K562 (cell line): ENCODE measurements at regions not wholly inside any gene's neighbourhood (a gene's known extent, or its start where the extent isn't known, plus 50 kb on each side); places are given as distances from the start of the nearest gene placed in this dataset.

Experiments used
- ATAC-seq: fragments of 200-7000 bp; cut with Tn5 transposase; 3 replicates; pipeline ENCODE4 v1.9.1; 2020; ENCODE audit warnings: moderate library complexity
- BruUV-seq: library from RNA; stranded (reverse); fragments of 400-500 nt; replicated peaks from 2 replicates; lab custom pipeline; 2021; lab: Mats Ljungman, UMichigan
- CTCF ChIA-PET: fragments of 300-600 bp; formaldehyde crosslinking; extraction: SDS; loops from one replicate; lab custom pipeline; 2021; ENCODE audit warnings: low intra/inter-chr PET ratio; lab: Yijun Ruan, JAX
- POLR2A ChIA-PET: fragments of 300-600, 350-650 bp; sonication (Branson Sonifier 250); formaldehyde crosslinking; extraction: SDS; loops from one replicate; lab custom pipeline; 2021; ENCODE audit warnings: antibody characterized with exemption, inconsistent platforms; lab: Yijun Ruan, JAX
- DNase-seq, 4 experiments: peaks; one replicate each; pipeline versions ENCODE4 v3.0.0 to v3.0.0-alpha.2; 2011 to 2018; ENCODE audit warnings: low spot score in 3 of 4, mixed read lengths in 3 of 4; ENCODE audit errors: extremely low read depth in 1 of 4
- FAIRE-seq: peaks from 2 replicates; lab custom pipeline; 2011; peaks lifted over from hg19 to GRCh38; lab: Jason Lieb, UNC
- H2AFZ ChIP-seq: 2 replicates; pipeline ENCODE4 v1.6.0; 2011; ENCODE audit warnings: low read depth, low read length, control low read depth, inconsistent platforms
- H3K27ac ChIP-seq: fragments of 200-600 bp; 3 replicates; pipeline ENCODE4 v1.8.0; 2011; ENCODE audit warnings: low read depth, mild to moderate bottlenecking, control low read depth, inconsistent platforms, low read length, moderate library complexity, mixed read lengths; ENCODE audit errors: extremely low read depth
- H3K27me3 ChIP-seq, 2 experiments: fragments of 300-600 bp in 1 of 2; 2 replicates in 1 of 2; 3 replicates in 1 of 2; pipeline versions ENCODE4 v1.6.0 to v1.8.0; 2011; ENCODE audit warnings: inconsistent platforms in 2 of 2, low read length in 2 of 2, mild to moderate bottlenecking in 1 of 2, mixed read lengths in 1 of 2, moderate library complexity in 1 of 2; ENCODE audit not compliant: control insufficient read depth in 2 of 2, insufficient read depth in 2 of 2
- H3K36me3 ChIP-seq: fragments of 300-600 bp; 3 replicates; pipeline ENCODE4 v1.8.0; 2011; ENCODE audit warnings: mild to moderate bottlenecking, low read length, inconsistent platforms; ENCODE audit not compliant: control insufficient read depth, insufficient read depth
- H3K4me1 ChIP-seq, 2 experiments: fragments of 200-600 bp in 1 of 2; replicated peaks in 1 of 2; 2 replicates in 1 of 2; 3 replicates in 1 of 2; pipeline versions ENCODE4 v1.5.1 to v1.8.0; 2011; ENCODE audit warnings: inconsistent platforms in 2 of 2, low read length in 2 of 2, mild to moderate bottlenecking in 1 of 2, mixed read lengths in 1 of 2, moderate library complexity in 1 of 2; ENCODE audit not compliant: control insufficient read depth in 2 of 2, insufficient read depth in 2 of 2
- H3K4me2 ChIP-seq: 2 replicates; pipeline ENCODE4 v1.6.1; 2011; ENCODE audit warnings: low read length, control low read depth, inconsistent platforms, mixed read lengths; ENCODE audit not compliant: insufficient read depth
- H3K4me3 ChIP-seq: fragments of 200-600 bp; sonication (generic), shearing (Covaris generic); 2 replicates; pipeline ENCODE4 v1.5.1; 2016; ENCODE audit warnings: control low read depth, inconsistent platforms
- H3K79me2 ChIP-seq: fragments of 200-600 bp; 3 replicates; pipeline ENCODE4 v1.8.0; 2011; ENCODE audit warnings: low read length, inconsistent platforms; ENCODE audit not compliant: control insufficient read depth, insufficient read depth
- H3K9ac ChIP-seq, 2 experiments: 2 replicates each; pipeline versions ENCODE4 v1.6.0 to v1.6.1; 2011; ENCODE audit warnings: low read depth in 2 of 2, low read length in 2 of 2, control low read depth in 1 of 2, inconsistent platforms in 1 of 2, mild to moderate bottlenecking in 1 of 2, mixed read lengths in 1 of 2; ENCODE audit not compliant: insufficient read depth in 1 of 2
- H3K9me1 ChIP-seq: one replicate; pipeline ENCODE4 v1.6.0; 2011; ENCODE audit warnings: inconsistent platforms, mild to moderate bottlenecking, low read length, moderate library complexity; ENCODE audit not compliant: control insufficient read depth, insufficient read depth
- H3K9me3 ChIP-seq: replicated peaks from 2 replicates; pipeline ENCODE4 v1.5.1; 2011; ENCODE audit warnings: low read depth, low read length, inconsistent platforms; ENCODE audit not compliant: control insufficient read depth, insufficient read depth
- H4K20me1 ChIP-seq: replicated peaks from 2 replicates; pipeline ENCODE4 v1.6.1; 2011; ENCODE audit warnings: low read length, inconsistent platforms, mixed read lengths; ENCODE audit not compliant: control insufficient read depth, insufficient read depth
- ETV1 ChIP-seq: fragments of 450-650 bp; conservative IDR thresholded peaks from 2 replicates; pipeline ENCODE4 v1.6.1; 2016; ENCODE audit warnings: missing genetic modification characterization, control low read depth, low read depth, missing compliant biosample characterization
- HNRNPH1 ChIP-seq: fragments of 200-400 bp; formaldehyde crosslinking; optimal IDR thresholded peaks from 2 replicates; pipeline ENCODE3; 2017; ENCODE audit warnings: low read depth, mild to moderate bottlenecking, low read length, moderate library complexity
- JUND ChIP-seq, 2 experiments: IDR thresholded peaks; 2 replicates in 1 of 2; 3 replicates in 1 of 2; pipeline ENCODE4 v1.6.1; 2011; ENCODE audit warnings: borderline replicate concordance in 2 of 2, low read depth in 2 of 2, low read length in 2 of 2, improper control_type of control experiment in 1 of 2, missing biosample characterization in 1 of 2, missing genetic modification characterization in 1 of 2, missing genetic modification reagents in 1 of 2
- MAZ ChIP-seq, 2 experiments: fragments of 450-650 bp in 1 of 2; sonication (generic) in 1 of 2; formaldehyde crosslinking; IDR thresholded peaks in 1 of 2; conservative IDR thresholded peaks in 1 of 2; 2 replicates each; pipeline versions ENCODE4 v1.4.0 to v1.5.0; 2020; ENCODE audit warnings: mild to moderate bottlenecking in 1 of 2, missing genetic modification reagents in 1 of 2
- TEAD1 ChIP-seq, 2 experiments: fragments of 450-650 bp in 1 of 2; sonication (generic) in 1 of 2; formaldehyde crosslinking; IDR thresholded peaks; 2 replicates each; pipeline versions ENCODE4 v1.4.0 to v1.8.0; 2020 to 2022; ENCODE audit warnings: mild to moderate bottlenecking in 2 of 2, missing genetic modification reagents in 1 of 2
- ZKSCAN8 ChIP-seq: fragments of 200-800 bp; sonication (Bioruptor generic); IDR thresholded peaks from 2 replicates; pipeline ENCODE4 v1.6.1; 2016; ENCODE audit warnings: missing genetic modification characterization, missing compliant biosample characterization
- WGBS: fragments of 100-300 bp; shearing (Covaris generic); methylation state at CpG from one replicate; pipeline ENCODE4 v1.1.6; 2016; ENCODE audit warnings: low coverage, mixed read lengths; ENCODE audit not compliant: insufficient coverage; ENCODE audit errors: missing lambda C conversion rate; 5-methylcytosine and 5-hydroxymethylcytosine counted together
- in situ Hi-C: fragments of 300-500 bp; cut with MboI; formaldehyde crosslinking; loops from 4 replicates; pipeline ENCODE4 v1.15.0; 2018; ENCODE audit warnings: inconsistent platforms, mixed read lengths
- intact Hi-C: fragments of 100-400 bp; cut with micrococcal nuclease; formaldehyde crosslinking; loops from 2 replicates; pipeline ENCODE4 v1.14.2; 2022

- peak in 1 of 2 experiments; percentile 42; a peak in 1 of 4 replicates for TF ChIP-seq MAZ (CRISPR knock-in tag; conservative IDR thresholded peaks at IDR 0.05 in 1 of 2, IDR thresholded peaks at IDR 0.05 in 1 of 2)
- no peak for TF ChIP-seq ZKSCAN8
These were observed 62.4 kb upstream of the ZNF608 start (continued) for GRCh38 chr5:124808842-124809268.

- CTCF ChIA-PET: no interaction called here
- Histone ChIP-seq H3K79me2 (peaks cover 22% of the 10 kb centered on the region), H3K27ac (peak overlapping the region; percentile 82; the same call in 2 of the 3 replicates), H3K36me3 (peaks cover 14% of the 10 kb centered on the region; the same call in 2 of the 3 replicates), H4K20me1 (no peaks in the 10 kb centered on the region), H3K9me3 (no peaks in the 10 kb centered on the region), H3K4me2 (peak overlapping the region; percentile 79), H3K4me3 (peak overlapping the region; percentile 46), H3K27me3 (no peaks in the 10 kb centered on the region), H3K9me1 (no peaks in the 10 kb centered on the region), H3K9ac (peak overlapping the region; percentile 63 to 68; a peak in 3 of 4 replicates), H2AFZ (0 out of 2 replicates have a peak overlapping the region, but pooled peaks have one; percentile 44), H3K4me1 (peaks cover 4 to 10% of the 10 kb centered on the region in 2 experiments; a peak in 4 of 5 replicates)
- DNase-seq (peak in 3 of 4 experiments; percentile 10 to 17 (median 16)), ATAC-seq (peak; percentile 39), FAIRE-seq (peak; percentile 46)
- no TSS peak for BruUV-seq
- intact Hi-C loops: no loop called here
- TF ChIP-seq JUND (IDR thresholded peaks at IDR 0.05; ENCODE audit: borderline replicate concordance, low read depth, low read length) (no peak), JUND (tag; IDR thresholded peaks at IDR 0.05; ENCODE audit: borderline replicate concordance, low read depth, low read length) (no peak), TEAD1 (CRISPR knock-in tag; IDR thresholded peaks at IDR 0.05) (no peak), ETV1 (tag) (peak; percentile 51), HNRNPH1 (no peak)
- POLR2A ChIA-PET: interaction anchor here (0.7 to 1.2 kb wide), 2 partner anchors 181 to 272 kb away, joined by 3 read pairs; no protein-coding TSS in a partner anchor
- in situ Hi-C loops: no loop called here
- WGBS: 11% methylated on average over 3 of the region's 3 CpGs
These were observed 64.1 kb upstream of the ZNF608 start for GRCh38 chr5:124810396-124811006.
